Heart left ventricle (tissue), 13 donors: ENCODE measurements at regions not wholly inside any gene's neighbourhood (a gene's known extent, or its start where the extent isn't known, plus 50 kb on each side); places are given as distances from the start of the nearest gene placed in this dataset.

Source experiments
- CTCF ChIP-seq, 12 donors: fragments of 200-600 bp; sonication (generic) in 4 of 12; IDR thresholded peaks; one replicate each; pipeline versions ENCODE4 v1.5.0 to v1.8.0; 2018 to 2022; ENCODE audit warnings: antibody characterized with exemption in 12 of 12, mild to moderate bottlenecking in 5 of 12
- POLR2A ChIP-seq, 2 donors: fragments of 450-650 bp; IDR thresholded peaks; one replicate each; pipeline ENCODE4 v1.6.1; 2017; ENCODE audit warnings: antibody characterized with exemption in 2 of 2, mild to moderate bottlenecking in 2 of 2, moderate library complexity in 2 of 2
- donor health status: ischemic (EF 13 %, LVEDD 7.1; RV severe dilation, severe dysfunction).
- donor health status: DM: no; HTN: yes; CAD: no.
- donor health status: DM: no; HTN: no; CAD: no.
- donor health status: ischemic (EF 25% LVEDD 6.9; RV normal size, moderate dysfunction).
- donor health status: ischemic (EF 25% LVEDD 5.7; RV mildly dilated, moderate dysfunction).
- donor health status: ischemic (EF 35%, LVEDD 5.7; RV mildly dilated, moderate dysfunction).
- donor health status: nonischemic (EF 11% LVEDD 7.7; RV severe dilation, severe dysfunction).
- donor health status: DM: yes; HTN: yes; CAD: no.
- donor health status: PGD.
- donor health status: ischemic (EF 29% LVEDD 5.4; RV normal size, mild dysfunction).
- donor health status: nonischemic (EF 23%, LVEDD 6.1; RV moderate dilation, normal function).

GRCh38 chr10:131554821-131555220 lies 243.3 kb upstream of the TCERG1L start:
- TF ChIP-seq POLR2A (IDR thresholded peaks at IDR 0.05) (no peak), CTCF (IDR thresholded peaks at IDR 0.05) (no peak)
